NCI-H2171 (cell line): ENCODE measurements at regions not wholly inside any gene's neighbourhood (a gene's known extent, or its start where the extent isn't known, plus 50 kb on each side); places are given as distances from the start of the nearest gene placed in this dataset.
"Not testable (repeated sequence)": the region's sequence is repeated elsewhere in the genome, so short reads cannot be mapped to it uniquely, and the experiment has no call there.

Source experiments
- DNase-seq: peaks from one replicate; lab custom pipeline; 2025; lab: John Stamatoyannopoulos, UW

DNA sequence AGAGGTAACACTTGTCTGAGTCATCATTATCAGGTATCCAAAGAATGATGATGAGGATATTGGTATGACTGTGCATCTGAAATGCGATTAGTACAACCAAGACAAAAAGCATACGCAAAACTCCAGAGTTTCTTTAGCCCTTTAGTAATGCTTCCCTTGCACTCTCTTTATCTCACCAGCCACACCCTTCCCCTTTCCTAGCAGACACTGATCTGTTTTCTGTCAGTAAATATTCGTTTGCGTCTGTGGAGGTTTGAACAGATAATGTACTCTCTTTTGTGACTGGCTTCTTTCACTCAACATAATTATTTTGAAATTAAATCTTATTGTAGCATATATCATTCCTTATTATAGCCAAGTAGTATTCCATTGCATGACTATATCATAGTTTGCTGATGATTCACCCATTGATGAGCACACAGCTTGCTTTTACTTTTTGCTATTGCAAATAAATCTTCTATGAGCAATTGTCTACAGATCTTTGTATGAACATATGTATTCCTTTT, 775.7 kb downstream of the SLC6A15 start:
- DNase-seq, result no peak

DNA sequence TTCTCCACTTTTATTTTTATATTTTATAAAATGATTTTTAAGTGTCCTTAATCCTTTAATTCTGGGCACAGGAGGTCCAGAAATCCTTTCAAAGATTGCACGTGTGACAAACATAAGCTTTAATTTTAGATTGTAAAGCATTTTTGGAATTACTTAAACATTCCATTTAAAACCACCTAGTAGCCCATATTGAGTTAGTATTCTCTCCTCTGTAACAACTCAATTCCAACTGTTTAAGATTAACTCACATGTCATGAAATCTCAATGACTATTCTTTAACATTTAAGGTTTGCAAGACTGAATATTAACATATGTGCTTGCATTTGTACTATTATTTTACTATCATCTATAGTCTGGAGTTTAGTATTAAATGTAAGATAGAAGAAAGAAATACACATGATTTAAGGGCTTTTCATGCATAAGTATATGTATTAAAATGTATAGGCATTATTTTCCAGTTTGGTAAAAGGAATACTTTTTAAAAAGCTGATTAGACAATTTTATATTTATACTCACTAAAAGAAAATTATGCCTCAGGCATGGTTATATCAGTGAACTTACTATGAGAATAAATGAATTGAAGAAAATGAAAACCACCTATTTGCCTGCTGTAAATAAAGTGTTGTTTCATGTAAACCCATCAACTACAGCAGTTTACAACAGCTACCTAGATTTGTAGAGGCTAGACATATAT, 776.9 kb downstream of the SLC6A15 start:
- no peak for DNase-seq

DNA sequence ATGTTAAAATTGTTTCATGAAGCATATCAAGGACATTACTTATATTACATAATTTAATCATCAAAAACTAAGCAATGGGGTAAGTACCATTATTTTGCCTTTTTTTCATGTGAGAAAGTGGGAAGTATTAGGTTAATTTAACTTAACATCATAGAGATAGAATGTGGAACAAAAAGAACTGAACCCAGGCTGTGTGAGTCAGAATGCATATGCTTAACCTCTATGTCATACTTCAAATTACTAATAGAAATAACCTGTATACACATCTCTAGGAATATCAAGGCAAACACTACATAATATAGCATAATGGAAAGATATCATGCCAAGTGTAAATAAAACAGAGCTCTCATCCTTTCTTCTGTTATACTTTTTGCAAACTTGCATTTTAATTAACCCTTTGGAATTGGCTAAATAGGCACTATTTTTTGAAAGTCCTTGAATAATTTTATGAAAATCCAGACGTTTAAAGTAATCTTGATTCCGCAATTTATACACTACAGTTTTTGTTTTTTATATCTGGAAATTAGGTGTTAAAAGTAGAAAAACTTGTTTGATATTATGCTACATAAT, 777.7 kb downstream of the SLC6A15 start:
- DNase-seq, result no peak

DNA sequence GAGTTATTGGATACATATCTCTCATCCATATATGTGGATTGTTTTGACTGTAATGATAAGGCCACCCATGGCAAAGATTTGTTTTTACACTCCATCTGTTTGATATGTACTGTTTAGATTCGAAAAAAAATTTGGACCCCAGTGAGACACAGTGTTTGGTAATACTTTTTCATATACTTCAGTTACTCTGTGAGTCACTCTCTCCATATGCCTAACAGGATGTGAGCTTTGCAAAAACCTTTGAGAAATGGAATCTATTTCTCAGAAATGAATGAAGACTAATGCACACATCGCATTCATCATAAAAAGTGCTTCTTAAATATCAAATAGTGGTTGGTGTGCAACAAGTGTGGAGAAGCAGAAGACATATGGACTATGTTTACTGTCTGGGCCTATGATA, 781.5 kb downstream of the SLC6A15 start:
- DNase-seq, result no peak

DNA sequence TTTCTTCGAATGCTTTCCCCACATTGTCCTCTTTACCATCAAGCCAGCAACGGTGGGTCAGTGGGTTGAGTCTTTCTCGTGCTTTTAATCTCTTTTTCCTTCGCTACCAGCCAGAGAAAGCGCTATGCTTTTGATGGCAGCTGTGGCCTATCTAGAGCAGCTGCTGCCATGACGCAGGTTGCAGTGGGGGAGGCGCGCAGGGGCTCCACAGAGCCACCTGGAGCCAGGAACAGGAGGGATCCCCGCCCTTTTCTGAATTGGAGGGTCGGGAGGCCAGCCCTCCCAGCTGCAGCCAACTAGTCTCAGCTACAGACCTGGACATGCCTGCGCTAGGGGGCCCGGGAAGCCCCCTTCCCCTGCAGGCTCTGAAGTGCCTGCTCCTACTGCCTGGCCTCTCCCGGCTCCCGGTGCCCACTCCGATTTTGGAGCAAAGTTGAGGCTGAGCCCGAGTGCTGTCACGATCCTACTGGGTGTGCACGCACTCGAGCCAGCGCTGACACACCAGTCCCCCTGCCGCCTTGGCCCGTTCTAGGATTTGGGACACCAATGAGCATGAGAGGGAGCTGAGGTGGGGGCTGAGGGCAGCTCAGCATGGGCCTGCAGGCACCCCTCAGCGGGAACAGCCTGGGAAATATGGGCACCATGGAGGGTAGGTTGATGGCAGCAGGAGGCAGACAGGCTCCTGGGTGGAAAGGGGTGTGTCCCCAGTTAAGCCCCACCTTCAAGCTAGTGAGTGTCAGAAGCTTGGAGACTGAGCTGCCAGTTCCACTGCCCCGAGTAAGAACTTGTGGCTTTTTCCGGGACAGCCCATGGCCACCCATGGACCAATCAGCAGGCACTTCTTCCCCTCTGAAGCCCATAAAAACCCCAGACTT, 784.2 kb downstream of the SLC6A15 start:
- no peak for DNase-seq

DNA sequence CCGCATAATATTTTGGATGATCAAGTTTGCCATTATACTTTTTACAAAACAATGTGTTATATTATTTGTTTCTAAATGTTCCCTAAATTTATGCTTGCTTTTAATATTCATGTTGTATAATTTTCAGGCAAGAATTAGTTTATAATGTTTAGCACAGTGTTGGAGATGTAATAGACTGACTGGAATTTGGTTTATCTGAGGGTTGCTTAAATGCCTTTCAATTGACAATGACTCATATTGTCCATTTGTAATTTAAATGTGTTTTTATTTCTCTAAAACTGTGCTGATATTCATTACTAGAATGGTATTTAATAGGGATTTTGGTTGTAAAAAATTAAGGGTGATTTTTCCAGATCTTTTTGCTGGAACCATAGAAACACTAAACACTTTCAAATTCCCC, 788.4 kb downstream of the SLC6A15 start:
- no peak for DNase-seq

DNA sequence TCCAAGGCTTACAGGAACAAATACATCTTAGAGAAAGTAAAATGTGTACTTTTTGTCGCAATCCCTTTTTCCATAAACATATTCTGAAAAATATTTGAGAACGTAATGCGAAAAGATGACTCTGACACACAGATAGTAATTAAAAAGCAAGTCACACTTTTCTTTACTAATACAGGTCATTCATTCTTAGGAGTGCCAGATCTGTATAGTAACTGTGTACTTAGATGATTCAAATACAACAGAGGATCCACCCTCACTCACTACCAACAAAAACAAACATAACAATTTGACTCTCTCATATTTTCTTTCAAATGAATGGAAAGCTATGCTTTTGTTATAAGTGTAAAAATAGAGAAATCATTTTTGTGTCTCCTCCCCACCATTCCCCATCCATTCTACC, 795.4 kb downstream of the SLC6A15 start:
- no peak for DNase-seq

DNA sequence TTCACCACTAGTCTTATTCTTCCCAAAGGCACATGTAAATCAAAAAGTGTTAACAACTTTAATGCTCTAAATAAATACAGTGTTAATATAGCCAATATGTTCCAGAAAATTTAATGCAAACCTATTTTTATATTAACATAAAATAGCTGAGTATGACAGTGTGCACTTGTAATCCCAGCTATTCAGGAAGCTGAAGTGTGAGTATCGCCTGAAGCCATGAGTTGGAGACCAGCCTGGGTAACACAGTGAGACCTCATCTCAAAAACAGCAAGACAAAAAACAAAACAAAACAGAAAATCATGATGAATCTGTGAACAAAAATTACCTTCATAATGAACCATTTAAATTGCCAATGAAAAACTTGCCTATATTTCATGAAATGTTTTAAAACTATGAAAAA, 798.9 kb downstream of the SLC6A15 start:
- no peak for DNase-seq

DNA sequence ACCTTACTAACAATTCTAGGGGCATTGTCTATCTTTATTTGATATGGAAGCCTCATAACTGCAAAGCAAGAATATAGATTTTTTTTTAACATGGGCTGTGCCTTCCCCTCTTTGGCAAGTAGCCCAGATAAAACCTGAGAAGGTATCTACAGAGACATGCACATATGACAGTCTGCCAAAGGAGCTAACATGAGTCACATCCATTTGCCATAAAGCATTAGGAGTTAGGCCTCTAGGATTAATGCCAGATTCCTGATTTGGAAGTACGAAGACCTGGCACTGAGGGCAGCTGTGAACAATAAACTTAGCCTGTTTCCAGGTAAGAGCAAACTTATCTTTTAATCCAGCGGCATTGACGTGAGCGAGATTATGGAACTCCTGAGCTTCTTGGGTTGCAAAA, 808.7 kb downstream of the SLC6A15 start:
- DNase-seq, result peak; percentile 76

DNA sequence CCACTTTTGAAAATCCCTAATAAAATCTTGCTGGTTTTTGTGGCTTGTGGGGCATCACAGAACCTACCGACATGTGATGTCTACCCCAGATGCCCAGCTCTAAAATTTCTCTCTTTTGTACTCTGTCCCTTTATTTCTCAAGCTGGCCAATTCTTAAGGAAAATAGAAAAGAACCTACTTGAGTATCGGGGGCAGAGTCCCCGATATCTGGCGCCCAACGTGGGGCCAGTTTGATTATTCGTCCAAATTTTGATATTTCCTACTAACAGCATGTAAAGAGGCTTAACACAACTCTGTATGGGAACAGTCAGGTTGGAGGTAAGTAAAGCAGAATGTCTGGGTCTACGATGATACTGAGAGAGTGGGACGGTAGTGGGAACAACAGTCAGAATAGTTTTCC, 810.6 kb downstream of the SLC6A15 start:
- not testable (repeated sequence) for DNase-seq

DNA sequence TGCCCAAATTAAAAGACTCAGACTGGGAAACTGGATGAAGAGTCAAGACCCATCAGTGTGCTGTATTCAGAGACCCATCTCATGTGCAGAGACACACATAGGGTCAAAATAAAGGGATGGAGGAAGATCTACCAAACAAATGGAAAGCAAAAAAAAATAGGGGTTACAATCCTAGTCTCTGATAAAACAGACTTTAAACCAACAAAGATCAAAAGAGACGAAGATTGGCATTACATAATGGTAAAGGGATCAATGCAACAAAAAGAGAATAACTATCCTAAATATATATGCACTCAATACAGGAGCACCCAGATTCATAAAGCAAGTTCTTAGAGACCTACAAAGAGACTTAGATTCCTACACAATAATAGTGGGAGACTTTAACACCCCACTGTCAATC, 813.0 kb downstream of the SLC6A15 start:
- not testable (repeated sequence) for DNase-seq

DNA sequence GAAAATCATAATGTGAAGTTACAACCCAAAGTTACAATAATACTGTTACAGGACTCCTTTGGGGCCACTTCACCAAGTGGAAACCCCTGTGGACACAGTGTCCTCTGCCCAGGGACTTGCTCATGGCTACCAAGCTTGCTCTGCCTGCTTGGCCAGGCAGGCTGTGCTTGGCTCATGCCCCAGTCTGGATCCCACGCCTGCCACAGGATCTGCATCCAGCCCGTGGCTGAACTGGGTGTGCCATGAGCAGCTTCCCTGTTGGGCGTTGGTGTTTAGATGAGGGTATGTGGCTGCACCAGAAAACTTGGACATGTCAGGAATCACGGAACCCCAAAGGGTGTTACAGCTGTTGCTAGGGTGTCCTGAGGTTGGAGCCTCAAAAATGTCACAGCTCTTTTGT, 820.9 kb downstream of the SLC6A15 start:
- DNase-seq, result no peak

DNA sequence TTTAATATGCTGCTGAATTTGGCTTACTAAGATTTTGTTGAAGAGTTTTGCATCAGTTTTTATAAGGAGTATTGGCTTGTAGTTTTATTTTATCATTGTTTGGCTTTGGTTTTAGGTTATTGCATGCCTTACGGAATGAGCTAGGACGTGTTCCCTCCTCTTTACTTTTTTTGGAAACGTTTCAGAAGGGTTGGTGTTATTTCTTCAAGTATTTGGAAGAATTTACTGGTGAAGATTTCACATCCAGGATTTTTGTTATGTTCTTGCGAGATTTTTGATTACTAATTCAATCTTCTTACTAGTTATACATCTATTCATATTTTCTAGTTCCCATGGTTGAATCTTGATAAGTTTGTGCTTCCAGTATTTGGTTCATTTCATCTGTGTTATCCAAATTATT, 823.2 kb downstream of the SLC6A15 start:
- DNase-seq, result no peak

DNA sequence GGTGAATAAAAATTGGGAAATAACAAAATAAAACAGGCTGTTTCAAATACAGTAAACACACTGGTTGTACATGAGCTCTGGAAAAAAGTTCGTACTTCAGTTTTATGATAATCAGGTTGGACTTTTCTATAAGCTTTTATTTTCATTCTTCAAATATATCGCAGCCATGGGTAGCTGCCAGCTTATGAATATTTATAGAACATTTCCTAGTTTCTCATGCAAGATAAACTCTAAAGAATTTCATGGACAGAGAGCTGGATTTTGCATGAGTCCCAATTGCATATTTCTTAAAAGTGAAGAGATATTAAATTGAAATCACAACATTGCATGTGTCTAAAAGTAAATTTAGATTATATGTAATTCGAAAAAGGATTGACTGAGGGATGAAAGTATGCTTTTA, 827.6 kb downstream of the SLC6A15 start:
- no peak for DNase-seq

DNA sequence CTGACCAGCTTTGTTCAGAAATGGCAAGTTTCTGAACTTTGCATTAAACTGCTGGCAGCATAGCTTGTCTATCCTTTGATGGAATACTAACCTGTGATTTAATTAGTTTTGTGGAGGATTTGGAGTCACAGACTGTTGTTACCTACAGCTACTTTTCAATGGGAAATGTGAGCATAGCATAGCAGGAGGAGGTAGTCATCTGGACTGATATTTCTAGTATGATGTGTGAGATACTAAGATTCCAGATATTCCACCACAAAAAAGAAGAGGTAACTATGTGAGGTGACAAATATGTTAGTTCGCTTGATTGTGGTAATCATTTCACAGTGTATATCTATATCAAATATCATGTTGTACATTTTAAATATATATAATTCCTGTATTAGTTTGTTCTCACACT, 833.0 kb downstream of the SLC6A15 start:
- DNase-seq, result no peak

DNA sequence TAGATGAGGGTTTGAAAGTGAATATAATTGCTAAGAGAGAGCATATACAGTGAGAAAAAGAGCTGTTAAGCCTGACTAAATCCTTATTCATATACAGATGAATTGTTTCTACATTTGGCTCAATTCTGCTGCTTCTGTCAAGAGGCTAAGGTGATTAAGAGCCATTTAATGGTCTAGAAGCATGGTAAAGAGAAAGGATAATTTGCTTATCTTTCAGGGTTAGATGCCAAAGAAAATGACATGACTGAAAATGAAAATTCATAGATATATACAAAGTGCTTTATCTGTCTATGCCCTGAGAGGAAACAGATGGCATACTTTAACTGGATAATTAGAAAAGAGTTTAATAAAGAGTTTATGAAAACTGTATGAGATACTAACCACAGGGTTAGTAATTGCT, 834.9 kb downstream of the SLC6A15 start:
- DNase-seq, result no peak

DNA sequence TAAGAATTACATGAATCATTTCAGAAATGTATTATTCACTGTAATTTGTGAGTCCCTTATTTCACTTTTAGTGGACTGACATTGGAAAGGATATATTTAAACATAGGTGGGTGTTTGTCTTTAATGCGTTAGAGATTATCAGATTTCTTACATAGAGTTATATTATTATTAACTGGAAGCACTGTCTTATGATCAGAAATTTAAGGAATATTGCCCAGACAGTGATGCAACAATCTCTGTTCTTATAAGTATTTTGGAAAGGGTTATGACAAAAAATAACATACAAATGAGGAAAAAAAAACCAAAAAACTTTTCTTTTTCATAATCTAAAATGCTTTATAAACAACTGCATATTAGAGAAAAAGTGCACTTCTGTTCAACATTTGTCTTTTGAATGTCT, 836.6 kb downstream of the SLC6A15 start:
- no peak for DNase-seq

DNA sequence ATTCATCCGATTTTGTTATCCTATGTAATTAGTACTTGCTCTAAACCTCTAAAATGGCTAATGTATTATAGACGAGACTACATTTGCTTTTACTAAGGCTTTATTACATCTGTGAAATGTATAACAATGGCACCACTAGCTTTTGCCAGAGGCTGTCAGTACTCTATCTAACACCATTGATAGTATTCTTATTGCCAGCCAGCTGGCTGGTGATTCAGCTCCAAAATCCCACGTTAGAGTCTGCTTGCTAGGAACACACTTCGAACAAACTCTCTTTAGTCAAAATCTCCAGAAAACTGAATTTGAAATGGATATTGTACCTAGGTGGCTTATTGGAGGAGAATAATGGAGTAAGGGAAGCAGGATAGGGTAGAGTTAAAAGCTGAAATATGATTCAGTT, 839.2 kb downstream of the SLC6A15 start:
- no peak for DNase-seq

DNA sequence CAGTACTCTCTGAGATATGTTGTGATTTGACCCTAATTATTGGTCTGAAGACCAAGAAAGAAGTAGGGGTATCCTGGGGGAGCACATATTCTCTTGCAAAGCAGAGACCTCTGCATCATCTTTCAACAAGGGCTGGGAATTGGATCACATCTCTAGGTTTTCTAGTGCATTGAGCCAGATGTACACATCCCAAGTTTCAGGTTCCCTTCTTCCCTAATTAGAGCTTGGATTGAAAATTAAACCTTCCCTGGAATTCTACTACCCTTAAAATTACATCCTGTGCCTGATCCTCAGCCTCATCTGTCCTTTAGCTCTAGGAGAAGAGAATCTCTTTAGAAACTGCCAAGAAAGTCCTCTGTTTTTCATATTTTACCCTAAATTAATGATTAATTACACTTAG, 839.6 kb downstream of the SLC6A15 start:
- DNase-seq, result no peak

DNA sequence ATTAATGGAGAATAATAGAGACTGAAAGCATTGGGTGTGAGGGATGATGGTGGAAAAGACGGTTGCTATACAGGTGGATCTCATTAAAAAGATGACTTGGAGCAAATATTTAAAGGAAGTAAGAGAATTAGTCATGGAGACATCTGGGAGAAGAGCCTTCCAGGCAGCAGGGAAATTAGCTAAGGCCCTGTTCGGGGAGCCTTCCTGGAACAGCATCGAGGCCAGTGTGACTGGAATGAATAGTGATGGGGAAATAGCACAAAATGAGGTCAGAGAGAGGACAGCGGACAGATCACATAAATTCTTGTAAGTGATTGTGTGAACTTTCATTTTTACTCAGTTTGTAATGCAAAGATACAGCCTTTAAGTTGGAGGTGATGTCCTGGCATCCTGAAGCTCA, 842.3 kb downstream of the SLC6A15 start:
- DNase-seq, result no peak

DNA sequence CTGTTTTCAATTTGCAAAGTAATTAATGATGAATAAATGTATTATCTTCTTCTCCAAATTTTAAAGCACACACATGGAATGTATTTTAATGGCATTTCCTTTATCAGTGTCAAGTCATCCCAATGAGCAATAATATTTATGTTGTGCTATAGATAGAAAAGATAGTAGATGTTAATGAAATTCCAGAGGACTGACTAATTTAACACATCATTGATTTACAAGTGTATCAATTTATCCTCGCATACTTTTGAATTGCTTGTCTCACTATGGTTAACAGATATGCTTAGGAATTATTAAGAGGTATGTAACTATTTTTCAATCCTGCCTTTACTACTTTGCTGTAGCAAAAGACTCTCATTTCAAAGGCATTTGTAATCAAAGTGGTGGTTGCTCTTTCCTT, 842.9 kb downstream of the SLC6A15 start:
- DNase-seq, result no peak

DNA sequence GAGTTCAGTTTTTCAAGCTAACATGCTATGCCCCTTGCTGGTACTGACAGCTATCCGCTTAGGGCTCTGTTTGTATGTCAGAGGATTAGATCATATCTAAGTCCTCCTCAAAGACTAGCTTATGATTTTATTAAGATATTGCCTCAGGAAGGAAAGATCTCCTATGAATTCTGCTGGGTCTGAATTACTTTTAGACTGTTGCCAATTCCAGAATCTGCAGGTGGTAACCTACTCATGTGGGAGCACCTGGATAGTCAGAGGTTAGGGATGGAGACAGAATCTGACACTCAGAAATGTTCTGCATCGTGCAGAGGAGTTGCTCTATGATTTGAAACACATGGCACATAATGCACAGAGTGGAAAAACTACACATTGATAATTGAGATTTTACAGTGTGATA, 843.4 kb downstream of the SLC6A15 start:
- no peak for DNase-seq

DNA sequence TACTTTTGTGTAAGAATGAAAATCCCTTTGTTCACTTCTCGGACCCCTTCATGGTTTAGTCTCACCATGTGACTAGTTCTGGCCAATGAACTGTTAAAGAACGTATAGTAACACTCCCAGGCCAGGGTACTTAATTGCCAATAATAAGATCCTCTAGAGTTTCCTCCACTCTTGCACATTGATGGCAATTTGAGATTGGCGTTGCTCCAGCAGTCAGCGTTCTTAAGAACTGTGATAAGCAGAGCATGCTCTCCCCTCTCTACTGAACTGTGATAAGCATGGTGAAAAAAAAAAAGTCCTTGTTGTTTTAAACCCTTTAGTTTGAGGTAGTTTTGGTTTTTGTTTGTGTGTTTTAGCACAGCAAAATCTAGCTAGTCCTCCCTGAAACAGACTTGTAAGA, 854.5 kb downstream of the SLC6A15 start:
- peak; percentile 65 for DNase-seq
